UCSD-AML1 (cell line): ENCODE measurements at regions not wholly inside any gene's neighbourhood (a gene's known extent, or its start where the extent isn't known, plus 50 kb on each side); places are given as distances from the start of the nearest gene placed in this dataset.
A peak's percentile ranks its signal among the peaks of the same experiment; 100 is the strongest.
"Not testable (repeated sequence)": the region's sequence is repeated elsewhere in the genome, so short reads cannot be mapped to it uniquely, and the experiment has no call there.

Source experiments
- DNase-seq: peaks from one replicate; lab custom pipeline; 2025; ENCODE audit not compliant: unreplicated experiment; lab: John Stamatoyannopoulos, UW

GRCh38 chr3:171979081-171979480, 60.3 kb upstream of the FNDC3B start:
- no peak for DNase-seq

- peak; percentile 21 for DNase-seq
These were observed 58.7 kb upstream of the FNDC3B start for GRCh38 chr3:171980578-171981270.

GRCh38 chr3:171981271-171981605, 58.1 kb upstream of the FNDC3B start:
- DNase-seq: no peak

GRCh38 chr3:171982828-171983227, 56.5 kb upstream of the FNDC3B start:
- no peak for DNase-seq

- not testable (repeated sequence) for DNase-seq
These were observed 55.7 kb upstream of the FNDC3B start for GRCh38 chr3:171983685-171984084.

GRCh38 chr3:171984883-171985282, 54.5 kb upstream of the FNDC3B start:
- DNase-seq: peak; percentile 38

GRCh38 chr3:171986176-171986575, 53.2 kb upstream of the FNDC3B start:
- no peak for DNase-seq

- no peak for DNase-seq
These were observed 52.4 kb upstream of the FNDC3B start for GRCh38 chr3:171986757-171987518.
